B cell (primary cell): ENCODE measurements at regions not wholly inside any gene's neighbourhood (a gene's known extent, or its start where the extent isn't known, plus 50 kb on each side); places are given as distances from the start of the nearest gene placed in this dataset.

Source experiments
- EZH2 ChIP-seq: IDR thresholded peaks from 2 replicates; pipeline ENCODE4 v1.6.1; 2012; ENCODE audit warnings: borderline replicate concordance, low read depth, mild to moderate bottlenecking, moderate library complexity, low read length; ENCODE audit not compliant: insufficient read depth, poor library complexity, severe bottlenecking
- TF ChIP-seq, protein P1 (sequence below): fragments of 200-600 bp; IDR thresholded peaks from one replicate; pipeline ENCODE4 v1.8.0; 2022; ENCODE audit warnings: antibody characterized with exemption, mild to moderate bottlenecking

DNA sequence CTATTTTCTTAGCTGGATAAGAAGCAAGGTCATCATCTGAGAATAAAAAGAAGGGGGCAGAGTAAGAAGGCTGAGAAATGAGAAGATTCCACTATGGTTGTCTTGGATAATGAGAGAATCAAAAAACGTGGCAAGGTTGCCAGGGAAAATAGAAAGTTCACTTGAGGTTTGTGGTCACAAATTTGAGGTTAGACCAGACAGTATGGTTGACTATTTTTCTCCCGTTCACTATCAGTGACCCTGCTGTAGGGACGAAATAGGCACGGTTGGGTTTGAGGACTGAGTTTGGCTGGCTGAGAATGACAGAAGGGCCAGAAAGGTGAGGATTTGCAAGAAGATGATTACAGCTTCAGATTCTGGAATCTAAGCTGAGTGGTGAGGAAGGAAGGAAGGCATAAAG is 266.0 kb upstream of the ZNF462 start:
- TF ChIP-seq, protein P1, sequence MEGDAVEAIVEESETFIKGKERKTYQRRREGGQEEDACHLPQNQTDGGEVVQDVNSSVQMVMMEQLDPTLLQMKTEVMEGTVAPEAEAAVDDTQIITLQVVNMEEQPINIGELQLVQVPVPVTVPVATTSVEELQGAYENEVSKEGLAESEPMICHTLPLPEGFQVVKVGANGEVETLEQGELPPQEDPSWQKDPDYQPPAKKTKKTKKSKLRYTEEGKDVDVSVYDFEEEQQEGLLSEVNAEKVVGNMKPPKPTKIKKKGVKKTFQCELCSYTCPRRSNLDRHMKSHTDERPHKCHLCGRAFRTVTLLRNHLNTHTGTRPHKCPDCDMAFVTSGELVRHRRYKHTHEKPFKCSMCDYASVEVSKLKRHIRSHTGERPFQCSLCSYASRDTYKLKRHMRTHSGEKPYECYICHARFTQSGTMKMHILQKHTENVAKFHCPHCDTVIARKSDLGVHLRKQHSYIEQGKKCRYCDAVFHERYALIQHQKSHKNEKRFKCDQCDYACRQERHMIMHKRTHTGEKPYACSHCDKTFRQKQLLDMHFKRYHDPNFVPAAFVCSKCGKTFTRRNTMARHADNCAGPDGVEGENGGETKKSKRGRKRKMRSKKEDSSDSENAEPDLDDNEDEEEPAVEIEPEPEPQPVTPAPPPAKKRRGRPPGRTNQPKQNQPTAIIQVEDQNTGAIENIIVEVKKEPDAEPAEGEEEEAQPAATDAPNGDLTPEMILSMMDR, result no peak
- no peak for TF ChIP-seq EZH2
